HG03571 (cell line): ENCODE measurements at regions not wholly inside any gene's neighbourhood (a gene's known extent, or its start where the extent isn't known, plus 50 kb on each side); places are given as distances from the start of the nearest gene placed in this dataset.
"Not testable (repeated sequence)": the region's sequence is repeated elsewhere in the genome, so short reads cannot be mapped to it uniquely, and the experiment has no call there.

Experiments
- ATAC-seq: cut with Tn5 transposase; IDR thresholded peaks from one replicate; pipeline ENCODE4 v1.9.1; 2021; ENCODE audit not compliant: unreplicated experiment

DNA sequence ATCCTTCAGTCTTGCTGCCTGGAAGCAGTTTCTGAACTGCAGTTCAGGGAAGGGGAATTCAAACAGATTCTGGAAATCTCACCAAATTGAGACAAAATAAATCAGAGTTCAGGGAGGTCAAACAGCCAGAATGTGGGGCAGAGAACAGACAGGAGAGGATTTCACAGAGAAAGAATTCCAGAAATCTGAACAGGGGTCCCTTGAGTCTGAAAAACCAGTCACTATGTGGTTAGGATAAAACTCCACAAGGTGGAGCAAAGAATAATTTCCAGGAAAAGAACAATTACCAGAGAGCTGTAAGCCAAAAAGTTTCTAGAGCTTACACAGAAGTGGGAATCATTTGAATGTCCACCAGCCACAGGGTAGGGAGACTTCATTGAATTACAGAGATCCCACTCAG lies 84.7 kb downstream of the URB2 start:
- no peak for ATAC-seq

DNA sequence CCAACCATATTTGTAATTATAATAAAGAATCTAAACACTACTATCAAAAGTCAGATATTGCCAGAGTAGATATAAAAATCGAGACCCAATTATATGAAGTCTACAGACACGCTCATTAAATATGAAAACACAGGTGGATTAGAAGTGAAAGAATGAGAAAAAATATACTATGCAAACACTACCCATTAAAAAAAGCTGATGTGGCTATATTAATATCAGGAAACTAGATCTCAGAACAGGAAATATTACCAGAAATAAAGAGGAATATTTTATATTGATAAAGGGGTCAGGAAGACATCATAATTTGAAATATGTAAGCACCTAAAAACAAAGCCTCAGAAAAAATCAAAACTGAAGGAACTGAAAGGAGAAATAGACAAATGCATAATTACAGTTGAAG lies 88.3 kb downstream of the URB2 start:
- no peak for ATAC-seq

DNA sequence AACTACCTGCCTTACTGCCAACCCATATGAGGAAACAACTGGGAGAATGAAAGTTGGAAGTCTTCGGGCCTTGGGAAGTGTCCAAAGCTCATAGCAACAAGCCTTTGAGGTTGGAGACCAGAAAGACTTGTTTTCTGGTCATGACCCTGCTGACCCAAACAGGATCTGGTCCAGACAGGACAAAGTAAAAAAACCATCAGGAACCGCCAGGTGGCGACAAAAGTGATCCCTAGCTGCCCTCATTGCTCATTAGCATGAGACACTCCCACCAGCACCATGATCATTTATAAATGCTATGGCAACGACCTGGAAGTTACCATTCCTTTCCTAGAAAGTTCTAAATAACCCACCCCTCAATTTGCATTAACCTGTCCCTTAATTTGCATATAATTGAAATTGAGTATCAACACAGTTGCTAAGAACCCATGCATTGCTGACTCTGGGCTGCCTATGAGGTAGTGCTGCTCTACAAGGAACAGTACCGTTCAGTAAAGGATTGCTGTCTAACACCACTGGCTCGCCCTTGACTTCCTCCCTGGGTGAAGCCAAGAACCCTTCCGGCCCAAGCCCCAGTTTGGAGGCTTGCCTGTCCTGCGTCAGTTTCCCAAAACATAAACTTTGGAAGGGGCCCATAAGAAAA lies 89.0 kb downstream of the URB2 start:
- ATAC-seq, result no peak

- no peak for ATAC-seq
Observed at GRCh38 chr1:229716069-229716468, 90.0 kb downstream of the URB2 start.

GRCh38 chr1:229716704-229717103 lies 90.7 kb downstream of the URB2 start:
- ATAC-seq, result no peak

GRCh38 chr1:229717786-229718576 lies 91.9 kb downstream of the URB2 start:
- no peak for ATAC-seq

DNA sequence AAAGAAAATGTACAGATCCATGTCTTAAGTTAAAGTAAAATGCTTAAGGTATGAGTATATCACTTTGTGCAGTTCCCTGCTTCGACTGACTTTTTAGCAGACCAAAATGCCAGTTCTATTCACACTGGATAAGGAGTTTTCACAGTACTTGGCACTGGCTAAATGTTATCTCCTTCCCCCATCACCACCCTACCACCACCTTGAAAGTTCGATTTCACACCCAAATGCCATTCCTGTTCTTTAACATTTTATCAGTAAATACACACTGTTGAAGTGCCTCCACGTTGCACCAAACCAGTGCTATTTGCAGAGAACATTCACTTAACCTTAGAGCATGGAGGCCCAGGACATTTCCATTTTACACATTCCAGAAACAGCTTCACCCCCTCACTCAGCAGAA lies 100.0 kb downstream of the URB2 start:
- no peak for ATAC-seq

GRCh38 chr1:229729916-229730315 lies 103.9 kb downstream of the URB2 start:
- no peak for ATAC-seq

GRCh38 chr1:229730573-229730972 lies 104.5 kb downstream of the URB2 start:
- no peak for ATAC-seq

DNA sequence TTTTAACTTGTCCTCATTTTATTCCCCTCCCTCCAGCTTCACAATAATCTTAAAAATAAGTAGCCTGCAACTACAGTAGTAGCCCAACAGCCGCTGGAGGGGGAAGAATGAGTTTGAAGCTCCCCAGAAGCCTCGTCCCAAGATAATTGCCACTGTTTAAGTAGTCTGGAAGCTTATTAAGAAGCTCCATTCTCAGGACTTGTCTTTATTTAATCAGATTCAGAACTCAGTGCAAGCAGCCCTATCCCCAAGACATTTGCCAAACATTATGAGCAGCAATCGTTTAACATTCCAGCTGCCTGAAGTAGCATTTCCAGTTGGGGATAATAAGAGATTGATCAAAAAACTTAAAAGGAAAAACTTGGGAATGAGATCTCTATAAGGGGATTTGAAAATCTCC lies 106.0 kb downstream of the URB2 start:
- no peak for ATAC-seq

DNA sequence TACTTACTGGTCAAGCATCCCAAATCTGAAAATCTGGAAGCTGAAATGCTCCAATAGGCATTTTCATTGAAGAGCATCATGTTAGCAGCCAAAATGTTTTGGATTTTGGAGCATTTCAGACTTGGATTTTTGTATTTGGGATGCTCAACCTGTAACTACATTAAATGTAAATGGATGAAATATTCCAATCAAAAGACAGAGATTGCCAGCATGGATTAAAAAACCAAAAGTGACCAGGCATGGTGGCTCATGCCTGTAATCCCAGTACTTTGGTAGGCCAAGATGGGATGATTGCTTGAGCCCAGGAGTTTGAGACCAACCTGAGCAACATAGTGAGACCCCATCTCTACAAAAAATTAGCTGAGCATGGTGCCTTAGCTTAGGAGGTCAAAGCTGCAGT lies 110.3 kb downstream of the URB2 start:
- ATAC-seq, result no peak

GRCh38 chr1:229742614-229743013 lies 116.6 kb downstream of the URB2 start:
- not testable (repeated sequence) for ATAC-seq

DNA sequence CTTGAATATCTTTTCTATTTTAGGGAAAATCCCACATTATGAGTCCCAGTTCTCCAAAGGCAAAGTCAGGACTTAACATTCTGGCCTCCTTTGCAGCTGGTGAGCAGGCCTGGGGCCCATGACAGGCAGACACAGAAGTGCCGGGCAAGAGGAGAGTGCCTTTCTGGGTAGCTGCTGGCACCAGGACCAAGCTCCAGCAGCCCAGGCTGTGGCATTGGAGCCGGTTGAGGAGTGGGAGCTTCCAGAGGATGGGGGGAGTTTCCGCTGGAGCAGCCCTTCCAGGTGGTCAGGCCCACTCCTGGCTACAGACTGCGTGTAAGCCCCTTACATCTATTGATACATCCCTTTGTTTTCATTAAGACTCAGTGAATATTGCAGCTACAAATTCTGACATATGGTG lies 123.9 kb downstream of the URB2 start:
- no peak for ATAC-seq

- no peak for ATAC-seq
Observed at GRCh38 chr1:229751610-229752009, 125.6 kb downstream of the URB2 start.

DNA sequence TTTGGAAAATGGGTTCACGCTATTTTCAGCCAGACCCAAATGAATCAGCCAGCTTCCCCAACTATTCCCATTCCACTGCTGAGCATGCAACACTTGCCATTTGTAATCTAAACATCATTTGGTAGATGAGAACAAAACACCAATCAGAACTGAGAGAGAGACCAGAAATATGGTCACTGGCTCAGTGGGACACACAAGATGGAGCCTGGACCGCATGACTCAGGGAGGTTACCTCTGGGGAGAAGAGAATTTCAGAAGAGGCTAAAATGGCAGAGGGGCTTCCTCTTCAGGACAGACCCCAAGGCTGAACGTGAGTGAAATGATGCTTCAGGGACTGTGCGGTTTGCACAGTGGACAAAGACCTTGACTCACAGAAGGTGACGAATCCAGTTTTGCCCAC lies 126.6 kb downstream of the URB2 start:
- ATAC-seq, result no peak

GRCh38 chr1:229753764-229754551 lies 127.9 kb downstream of the URB2 start:
- no peak for ATAC-seq

- no peak for ATAC-seq
Observed at GRCh38 chr1:229756666-229757065, 130.6 kb downstream of the URB2 start.

- no peak for ATAC-seq
Observed at GRCh38 chr1:229757226-229757625, 131.2 kb downstream of the URB2 start.

DNA sequence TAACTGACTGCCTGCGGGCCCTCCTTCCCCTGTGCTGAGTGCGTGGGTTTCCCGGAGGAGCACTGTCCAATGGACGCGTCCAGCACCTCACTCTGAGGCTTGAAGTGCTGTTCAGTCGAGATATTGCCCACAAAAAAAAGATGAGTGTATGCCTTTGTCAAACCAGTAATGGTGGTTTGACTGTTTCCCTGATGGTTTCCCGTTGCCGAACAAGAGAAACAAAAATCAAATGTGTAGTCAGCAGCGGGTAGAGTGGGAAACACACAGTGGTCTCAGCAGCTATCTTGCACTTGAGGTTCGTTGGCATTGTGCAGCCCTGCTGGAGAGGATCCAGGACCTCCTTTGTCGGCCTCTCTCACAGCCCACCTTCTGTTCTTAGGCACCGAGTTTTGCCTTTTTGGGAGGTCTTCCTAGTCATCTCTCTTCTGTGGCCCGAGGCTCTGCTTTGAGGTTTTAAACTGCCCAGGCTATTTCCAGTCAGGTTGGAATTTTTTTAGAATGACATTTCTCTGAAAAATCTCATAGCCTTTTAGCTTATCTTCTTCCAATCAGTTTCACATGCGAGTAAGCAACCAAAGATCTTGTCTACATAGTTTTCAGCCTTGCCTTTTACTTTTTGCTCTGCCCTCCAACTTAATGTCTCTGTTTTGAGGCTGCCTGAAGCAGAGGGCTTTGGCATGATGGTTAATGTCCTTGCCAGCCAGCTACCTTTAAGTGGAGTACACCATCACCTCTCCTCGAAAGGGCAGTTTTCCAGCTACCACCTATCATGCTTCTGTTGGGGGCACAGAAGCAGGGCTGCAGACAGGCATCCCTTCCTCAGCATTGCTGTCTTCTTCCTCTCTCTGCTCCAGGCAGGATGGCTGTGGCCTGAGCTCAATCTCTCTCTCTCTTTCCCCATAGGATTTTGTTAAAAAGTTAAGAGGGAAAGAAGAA lies 132.3 kb downstream of the URB2 start:
- ATAC-seq, result no peak

DNA sequence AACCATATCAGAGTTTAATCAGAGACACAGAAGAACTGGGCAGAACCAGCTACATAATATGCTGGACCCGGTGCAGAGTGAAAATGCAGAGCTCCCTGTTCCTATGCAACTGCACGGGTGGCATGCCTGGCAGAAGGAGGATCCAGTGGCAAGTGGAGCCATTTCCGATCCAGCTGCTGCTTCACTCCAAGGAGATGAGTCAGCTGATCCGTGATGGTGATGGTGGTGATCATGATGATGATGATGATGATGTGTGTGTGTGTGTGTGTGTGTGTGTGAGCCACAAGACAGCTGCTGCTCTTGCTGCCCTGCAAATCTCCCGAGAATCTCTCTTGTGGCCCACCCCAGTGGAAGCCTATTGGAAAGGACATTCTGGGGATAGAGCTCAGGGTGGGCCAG lies 133.0 kb downstream of the URB2 start:
- no peak for ATAC-seq

- no peak for ATAC-seq
Observed at GRCh38 chr1:229759586-229759985, 133.5 kb downstream of the URB2 start.
